GM18517 (cell line): ENCODE measurements at regions not wholly inside any gene's neighbourhood (a gene's known extent, or its start where the extent isn't known, plus 50 kb on each side); places are given as distances from the start of the nearest gene placed in this dataset.

ENCODE experiments used
- ATAC-seq: cut with Tn5 transposase; IDR thresholded peaks from one replicate; pipeline ENCODE4 v1.9.1; 2021; ENCODE audit warnings: mild to moderate bottlenecking, moderate library complexity; ENCODE audit not compliant: unreplicated experiment

GRCh38 chr4:11624370-11624769 is 195.7 kb upstream of the HS3ST1 start:
- no peak for ATAC-seq

- ATAC-seq = no peak
Measured at GRCh38 chr4:11623726-11624037, 195.0 kb upstream of the HS3ST1 start.

DNA sequence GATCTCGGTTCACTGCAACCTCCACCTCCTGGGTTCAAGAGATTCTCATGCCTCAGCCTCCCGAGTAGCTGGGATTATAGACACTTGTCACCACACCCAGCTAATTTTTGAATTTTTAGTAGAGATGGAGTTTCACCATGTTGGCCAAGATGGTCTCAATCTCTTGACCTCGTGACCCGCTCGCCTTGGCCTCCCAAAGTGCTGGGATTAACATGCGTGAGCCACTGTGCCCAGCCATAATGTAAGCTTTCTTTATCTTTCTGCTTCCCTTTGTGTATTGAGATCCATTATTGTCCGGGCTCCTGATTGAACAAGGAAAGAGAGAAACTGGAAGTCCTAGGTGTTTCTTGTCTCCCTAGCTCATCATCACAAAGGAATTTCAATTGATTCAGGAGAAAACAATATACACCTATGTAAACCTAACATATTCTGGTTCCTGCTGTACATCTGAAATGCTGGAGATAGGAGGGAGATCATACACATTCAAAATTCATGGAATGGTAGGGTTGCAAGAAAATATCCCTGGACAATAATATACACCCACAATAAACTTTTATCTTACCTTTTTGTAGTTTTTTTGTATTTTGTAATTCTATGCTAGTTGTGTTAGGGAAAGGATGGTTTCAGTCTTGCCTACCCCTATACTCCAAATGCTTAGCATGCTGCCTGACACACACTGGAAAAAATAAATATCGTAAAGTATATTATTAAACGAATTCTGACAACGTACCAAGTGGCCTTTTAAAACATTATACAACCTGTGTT is 194.4 kb upstream of the HS3ST1 start:
- ATAC-seq = no peak

DNA sequence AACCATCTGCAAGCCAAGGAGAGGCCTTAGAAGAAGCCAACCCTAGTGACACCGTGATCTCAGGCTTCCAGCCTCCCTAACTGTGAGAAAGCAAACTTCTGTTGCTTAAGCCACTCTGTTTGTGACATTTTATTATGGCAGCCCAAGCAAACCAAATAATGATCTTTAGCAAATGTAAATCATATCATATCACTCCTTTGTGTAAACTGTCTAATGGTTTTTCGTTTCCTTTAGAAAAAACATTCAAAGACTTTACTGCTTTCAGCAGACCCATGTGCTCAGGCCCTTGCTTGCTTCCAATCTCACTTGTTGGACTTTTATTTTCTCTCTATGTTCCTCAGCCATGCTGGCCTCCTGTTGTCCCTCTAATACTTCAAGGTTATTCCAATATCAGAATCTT is 192.2 kb upstream of the HS3ST1 start:
- ATAC-seq = no peak

GRCh38 chr4:11618666-11619282 is 190.1 kb upstream of the HS3ST1 start:
- no peak for ATAC-seq

GRCh38 chr4:11616856-11617255 is 188.2 kb upstream of the HS3ST1 start:
- ATAC-seq = no peak

GRCh38 chr4:11615601-11616000 is 186.9 kb upstream of the HS3ST1 start:
- ATAC-seq = no peak

DNA sequence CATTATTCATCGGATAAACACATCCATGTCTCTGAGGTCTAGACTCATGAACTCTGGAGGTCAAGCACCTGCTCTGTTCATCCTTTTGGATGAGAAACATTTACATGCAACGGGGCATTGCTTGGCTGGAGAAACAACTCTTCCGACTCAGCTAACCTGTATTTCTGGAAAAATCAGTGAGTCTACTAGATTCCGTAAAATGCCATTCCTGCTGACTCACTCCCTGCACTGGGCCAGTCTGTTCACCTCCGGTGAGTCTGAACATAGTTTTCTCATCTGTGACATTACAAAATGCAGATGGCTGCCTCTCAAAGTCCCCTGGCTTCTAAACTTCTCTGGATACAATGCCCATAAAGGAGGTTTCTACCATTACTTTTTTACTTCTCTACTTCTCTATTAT is 185.7 kb upstream of the HS3ST1 start:
- ATAC-seq = no peak

GRCh38 chr4:11611868-11612267 is 183.2 kb upstream of the HS3ST1 start:
- no peak for ATAC-seq

DNA sequence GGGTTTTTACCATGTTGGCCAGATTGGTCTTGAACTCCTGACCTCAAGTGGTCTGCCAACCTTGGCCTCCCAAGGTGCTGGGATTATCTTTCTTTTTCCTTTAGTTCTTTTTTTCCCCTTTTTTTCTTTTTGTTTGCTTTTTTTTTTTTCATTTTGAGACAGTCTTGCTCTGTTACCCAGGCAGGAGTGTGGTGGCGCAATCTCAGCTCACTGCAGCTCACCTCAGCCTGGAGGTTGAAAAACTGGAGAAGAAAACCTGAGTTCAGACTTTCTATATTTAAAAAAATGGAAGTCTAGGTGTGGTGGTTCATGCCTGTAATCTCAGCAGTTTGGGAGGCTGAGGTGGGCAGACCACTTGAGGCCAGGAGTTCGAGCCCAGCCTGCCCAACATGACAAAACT is 181.1 kb upstream of the HS3ST1 start:
- no peak for ATAC-seq

- no peak for ATAC-seq
Measured at GRCh38 chr4:11608992-11609391, 180.3 kb upstream of the HS3ST1 start.

GRCh38 chr4:11606078-11606477 is 177.4 kb upstream of the HS3ST1 start:
- ATAC-seq = no peak

GRCh38 chr4:11605597-11605996 is 176.9 kb upstream of the HS3ST1 start:
- no peak for ATAC-seq

GRCh38 chr4:11604821-11605220 is 176.1 kb upstream of the HS3ST1 start:
- no peak for ATAC-seq

DNA sequence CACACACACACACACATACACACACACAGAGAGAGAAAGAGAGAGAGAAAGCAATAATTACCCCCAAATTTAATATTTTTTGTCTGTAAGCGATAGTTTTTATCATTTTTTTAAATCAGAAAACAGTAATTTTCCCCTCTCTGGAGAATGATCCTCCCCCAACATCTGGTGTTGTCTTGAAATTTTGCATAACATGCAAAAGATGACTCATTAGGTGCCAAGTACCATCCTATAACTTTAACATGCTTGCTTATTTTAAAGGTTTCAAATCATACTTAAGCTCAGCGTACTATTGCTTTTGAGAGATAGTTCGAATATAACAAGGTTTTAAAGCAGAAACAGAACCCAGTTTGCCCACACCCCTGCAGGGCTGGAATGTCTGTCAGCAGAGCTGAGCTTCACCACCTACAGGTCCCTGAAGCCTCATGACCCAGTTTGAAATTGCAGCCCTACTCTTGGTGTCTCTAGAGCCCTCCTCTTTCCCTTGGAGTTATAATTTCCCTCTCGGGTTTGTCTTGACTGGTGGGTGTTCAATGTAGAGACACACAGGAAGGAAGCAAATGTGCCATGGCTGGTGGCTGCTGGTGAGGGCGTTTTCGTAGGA is 175.0 kb upstream of the HS3ST1 start:
- ATAC-seq = no peak

DNA sequence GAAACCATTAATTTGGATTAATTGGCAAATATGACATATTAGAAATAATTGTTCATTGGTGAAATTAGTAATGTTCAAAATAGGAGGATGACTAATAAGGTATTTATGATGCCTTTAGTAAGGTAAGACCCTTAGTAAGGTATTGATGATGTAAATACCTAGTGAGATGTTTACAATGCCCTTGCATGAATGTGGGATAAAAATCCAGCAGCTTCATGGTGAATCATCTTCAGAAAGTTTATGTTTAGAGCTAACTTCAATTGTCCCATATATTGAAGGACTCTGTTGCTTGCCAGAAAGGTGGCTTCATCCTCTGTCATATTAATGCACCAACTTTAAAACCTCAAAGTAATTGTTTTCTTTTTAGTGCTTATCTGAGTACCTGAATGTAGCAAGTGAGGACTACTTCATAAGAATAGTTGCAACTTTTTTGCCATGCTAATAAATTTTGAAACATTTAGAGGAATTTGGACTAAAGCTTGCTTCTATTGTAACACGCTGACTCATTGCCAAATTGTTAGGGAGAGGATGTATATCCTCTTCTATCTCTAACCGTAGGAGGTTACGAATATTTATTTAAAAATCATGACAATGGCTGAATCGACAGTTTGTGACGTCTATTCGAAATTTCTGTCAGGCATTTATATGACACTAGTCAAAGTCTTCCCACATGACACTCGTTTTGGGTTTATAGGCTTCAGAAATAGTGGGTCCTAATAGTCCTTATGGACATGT is 174.1 kb upstream of the HS3ST1 start:
- no peak for ATAC-seq

GRCh38 chr4:11599064-11599463 is 170.4 kb upstream of the HS3ST1 start:
- ATAC-seq = no peak

DNA sequence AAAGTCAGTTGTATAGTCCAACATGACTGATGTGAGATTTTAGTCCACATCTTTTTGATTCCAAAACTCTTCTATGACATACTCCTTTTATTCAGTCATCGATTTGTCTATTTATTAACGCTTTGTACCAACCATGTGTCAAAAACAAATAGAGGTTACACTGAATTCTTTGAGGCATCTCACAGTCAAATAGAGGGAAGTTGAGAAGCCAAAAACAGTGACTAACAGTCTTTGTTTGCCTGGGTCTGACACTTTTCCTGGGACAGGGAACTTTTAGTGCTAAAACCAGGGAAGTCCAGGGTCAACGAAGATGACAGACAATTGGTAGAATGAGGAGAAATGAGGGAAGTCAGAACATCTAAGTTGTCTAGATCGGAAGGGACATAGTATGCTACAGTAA is 169.9 kb upstream of the HS3ST1 start:
- ATAC-seq = no peak

- ATAC-seq = no peak
Measured at GRCh38 chr4:11597506-11597905, 168.8 kb upstream of the HS3ST1 start.

DNA sequence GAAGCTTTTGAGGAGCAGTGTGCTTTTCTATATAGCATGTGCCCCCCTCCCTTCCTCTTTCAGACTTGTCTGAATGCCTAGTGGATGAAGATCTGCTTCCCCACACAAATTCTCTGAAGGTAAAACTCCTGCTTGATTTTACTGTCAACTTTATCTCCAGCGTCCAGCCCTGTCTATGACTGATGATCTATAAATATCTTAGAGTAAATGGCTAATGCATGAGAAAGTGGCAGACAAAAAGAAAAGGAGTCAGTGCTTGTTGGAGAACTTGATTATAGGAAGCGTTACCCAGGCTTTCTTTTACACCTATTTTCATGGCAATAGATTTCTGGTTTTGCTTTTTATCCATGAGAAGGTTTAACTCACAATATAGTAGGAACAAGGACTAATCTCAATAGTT is 168.3 kb upstream of the HS3ST1 start:
- ATAC-seq = no peak

DNA sequence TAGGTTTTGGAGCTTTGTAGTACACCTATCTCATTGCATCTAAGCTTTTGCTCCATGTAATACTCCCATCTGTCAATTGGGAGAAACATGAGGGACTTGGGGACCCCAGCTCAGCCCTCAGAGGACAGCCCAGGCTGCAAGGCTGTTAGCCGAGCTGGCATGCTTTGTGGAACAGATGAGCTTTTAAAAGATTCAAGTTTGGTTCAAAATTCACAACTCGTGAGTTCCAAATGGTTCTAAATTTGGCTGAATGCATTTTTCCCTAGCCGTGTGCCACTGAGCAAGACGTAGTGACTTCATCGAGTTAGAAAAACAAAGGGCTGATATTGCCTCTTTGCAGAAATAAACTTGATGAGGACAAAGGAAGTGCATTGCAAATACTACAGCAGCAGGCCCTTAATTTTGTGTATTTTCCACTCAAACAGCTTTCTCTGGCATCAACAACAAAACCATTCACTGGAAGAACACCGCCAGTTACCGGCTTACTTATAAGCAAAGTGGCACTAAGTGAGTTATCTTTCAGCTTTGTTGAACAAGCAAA is 165.0 kb upstream of the HS3ST1 start:
- no peak for ATAC-seq

GRCh38 chr4:11592276-11592675 is 163.6 kb upstream of the HS3ST1 start:
- ATAC-seq = no peak
